Fibroblast of skin of right biceps (primary cell): ENCODE measurements at regions not wholly inside any gene's neighbourhood (a gene's known extent, or its start where the extent isn't known, plus 50 kb on each side); places are given as distances from the start of the nearest gene placed in this dataset.
"Not testable (repeated sequence)": the region's sequence is repeated elsewhere in the genome, so short reads cannot be mapped to it uniquely, and the experiment has no call there.

Source experiments
- DNase-seq: peaks from one replicate; pipeline ENCODE4 v3.0.0-alpha.2; 2013

GRCh38 chr12:14215949-14216348 is 149.5 kb upstream of the ATF7IP start:
- DNase-seq = not testable (repeated sequence)

- DNase-seq = peak; percentile 31
Observed at GRCh38 chr12:14216405-14217294, 148.8 kb upstream of the ATF7IP start.

- no peak for DNase-seq
Observed at GRCh38 chr12:14219156-14219555, 146.3 kb upstream of the ATF7IP start.

GRCh38 chr12:14219670-14220069 is 145.8 kb upstream of the ATF7IP start:
- DNase-seq = not testable (repeated sequence)

GRCh38 chr12:14225064-14225463 is 140.4 kb upstream of the ATF7IP start:
- no peak for DNase-seq

GRCh38 chr12:14235176-14235575 is 130.3 kb upstream of the ATF7IP start:
- DNase-seq = not testable (repeated sequence)

- DNase-seq = not testable (repeated sequence)
Observed at GRCh38 chr12:14236641-14237040, 128.8 kb upstream of the ATF7IP start.

- peak; percentile 30 for DNase-seq
Observed at GRCh38 chr12:14238221-14238792, 127.2 kb upstream of the ATF7IP start.

GRCh38 chr12:14239350-14239934 is 126.0 kb upstream of the ATF7IP start:
- peak; percentile 81 for DNase-seq

GRCh38 chr12:14239935-14240872 is 125.3 kb upstream of the ATF7IP start:
- DNase-seq = peak; percentile 23

- DNase-seq = no peak
Observed at GRCh38 chr12:14240873-14241220, 124.6 kb upstream of the ATF7IP start.

GRCh38 chr12:14242825-14243224 is 122.7 kb upstream of the ATF7IP start:
- not testable (repeated sequence) for DNase-seq

- DNase-seq = no peak
Observed at GRCh38 chr12:14243941-14244340, 121.5 kb upstream of the ATF7IP start.

GRCh38 chr12:14244876-14245669 is 120.4 kb upstream of the ATF7IP start:
- DNase-seq = no peak

GRCh38 chr12:14247166-14247565 is 118.3 kb upstream of the ATF7IP start:
- DNase-seq = no peak

- DNase-seq = no peak
Observed at GRCh38 chr12:14249368-14249767, 116.1 kb upstream of the ATF7IP start.

- DNase-seq = no peak
Observed at GRCh38 chr12:14252697-14253096, 112.8 kb upstream of the ATF7IP start.

GRCh38 chr12:14253496-14253895 is 112.0 kb upstream of the ATF7IP start:
- no peak for DNase-seq

GRCh38 chr12:14254781-14255180 is 110.7 kb upstream of the ATF7IP start:
- DNase-seq = no peak

- peak; percentile 73 for DNase-seq
Observed at GRCh38 chr12:14256121-14256520, 109.4 kb upstream of the ATF7IP start.

GRCh38 chr12:14256555-14257169 is 108.8 kb upstream of the ATF7IP start:
- peak; percentile 86 for DNase-seq
